Activated CD4-positive, CD25-positive, alpha-beta regulatory T cell treated with anti-CD3 and anti-CD28 coated beads, Interleukin-2, amount 50 U/mL, for 24 hours (primary cell): ENCODE measurements at regions not wholly inside any gene's neighbourhood (a gene's known extent, or its start where the extent isn't known, plus 50 kb on each side); places are given as distances from the start of the nearest gene placed in this dataset.

Experiments used
- ATAC-seq, 2 donors: fragments of 150-1000 bp; cut with Tn5 transposase; one replicate each; pipeline ENCODE4 v1.10.0; 2021; ENCODE audit warnings: mild to moderate bottlenecking in 1 of 2, moderate library complexity in 1 of 2

- no peak for ATAC-seq
Measured at GRCh38 chr12:87150969-87151662, 878.1 kb downstream of the C12orf50 start.

GRCh38 chr12:87142342-87142741 is 886.2 kb upstream of the MGAT4C start:
- no peak for ATAC-seq

- no peak for ATAC-seq
Measured at GRCh38 chr12:87141091-87141490, 884.9 kb upstream of the MGAT4C start.

- ATAC-seq: no peak
Measured at GRCh38 chr12:87140262-87140661, 884.1 kb upstream of the MGAT4C start.

GRCh38 chr12:87137220-87137619 is 881.0 kb upstream of the MGAT4C start:
- no peak for ATAC-seq

- no peak for ATAC-seq
Measured at GRCh38 chr12:87136330-87136976, 880.3 kb upstream of the MGAT4C start.

GRCh38 chr12:87127272-87127671 is 871.1 kb upstream of the MGAT4C start:
- ATAC-seq: no peak

GRCh38 chr12:87121896-87122295 is 865.7 kb upstream of the MGAT4C start:
- ATAC-seq: no peak

- ATAC-seq: no peak
Measured at GRCh38 chr12:87120440-87120839, 864.2 kb upstream of the MGAT4C start.

GRCh38 chr12:87119713-87120112 is 863.5 kb upstream of the MGAT4C start:
- no peak for ATAC-seq

- ATAC-seq: no peak
Measured at GRCh38 chr12:87117526-87117925, 861.3 kb upstream of the MGAT4C start.

- no peak for ATAC-seq
Measured at GRCh38 chr12:87116780-87117179, 860.6 kb upstream of the MGAT4C start.

GRCh38 chr12:87112571-87113345 is 856.6 kb upstream of the MGAT4C start:
- ATAC-seq: no peak

- no peak for ATAC-seq
Measured at GRCh38 chr12:87107766-87108165, 851.6 kb upstream of the MGAT4C start.

GRCh38 chr12:87107270-87107669 is 851.1 kb upstream of the MGAT4C start:
- no peak for ATAC-seq

- no peak for ATAC-seq
Measured at GRCh38 chr12:87096082-87096585, 839.9 kb upstream of the MGAT4C start.

GRCh38 chr12:87094356-87094755 is 838.2 kb upstream of the MGAT4C start:
- ATAC-seq: no peak

GRCh38 chr12:87092421-87092820 is 836.2 kb upstream of the MGAT4C start:
- ATAC-seq: no peak

GRCh38 chr12:87086118-87086891 is 830.1 kb upstream of the MGAT4C start:
- ATAC-seq: no peak

GRCh38 chr12:87085286-87085685 is 829.1 kb upstream of the MGAT4C start:
- no peak for ATAC-seq

- ATAC-seq: no peak
Measured at GRCh38 chr12:87082756-87083155, 826.6 kb upstream of the MGAT4C start.

- no peak for ATAC-seq
Measured at GRCh38 chr12:87074781-87075180, 818.6 kb upstream of the MGAT4C start.

- no peak for ATAC-seq
Measured at GRCh38 chr12:87066326-87066725, 810.1 kb upstream of the MGAT4C start.
